ENCODE measurements at regions not wholly inside any gene's neighbourhood (a gene's known extent, or its start where the extent isn't known, plus 50 kb on each side); places are given as distances from the start of the nearest gene placed in this dataset.

GRCh38 chr15:62495670-62496614, 330.9 kb upstream of the C2CD4B start:
- no peak for TF ChIP-seq POLR2A (IDR thresholded peaks at IDR 0.05; ENCODE audit: low read depth, low read length)
- TF ChIP-seq TAF1 (IDR thresholded peaks at IDR 0.05; ENCODE audit: low read depth, low read length), result no peak
- TF ChIP-seq SPI1 (IDR thresholded peaks at IDR 0.05; ENCODE audit: low read depth, low read length), result no peak
- no peak for TF ChIP-seq POU2F2 (IDR thresholded peaks at IDR 0.05; ENCODE audit: low read depth, low read length)
- TF ChIP-seq PAX5 (IDR thresholded peaks at IDR 0.05; ENCODE audit: insufficient read depth, low read length, severe bottlenecking), result no peak
- no peak for TF ChIP-seq POLR2AphosphoS5 (IDR thresholded peaks at IDR 0.05; ENCODE audit: low read depth, low read length)
- FAIRE-seq, result no peak
- DNase-seq (ENCODE audit: insufficient read length, low spot score), result no peak

DNA sequence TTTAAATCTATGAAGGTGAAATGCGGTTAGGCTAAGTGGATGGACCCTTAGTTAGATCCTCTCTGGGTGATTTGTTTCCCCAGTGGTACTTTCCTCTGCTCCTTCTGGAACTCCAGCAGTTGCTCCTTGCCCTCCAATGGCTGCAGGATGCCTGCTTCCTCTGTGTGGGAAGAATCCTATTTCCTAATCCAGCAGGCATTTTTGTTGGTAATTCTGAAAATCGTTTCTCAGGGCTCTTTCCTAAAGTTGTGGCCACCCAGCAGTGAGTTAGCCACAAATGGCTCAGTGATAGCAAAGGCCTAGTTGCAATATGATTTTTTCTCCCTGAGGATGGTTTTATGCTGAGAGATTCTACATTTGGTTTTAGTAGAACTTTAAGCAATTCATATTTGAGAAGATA, 332.3 kb upstream of the C2CD4B start:
- no peak for TF ChIP-seq PAX5 (IDR thresholded peaks at IDR 0.05; ENCODE audit: insufficient read depth, low read length, severe bottlenecking)
- DNase-seq (ENCODE audit: insufficient read length, low spot score) (no peak), FAIRE-seq (no peak)

DNA sequence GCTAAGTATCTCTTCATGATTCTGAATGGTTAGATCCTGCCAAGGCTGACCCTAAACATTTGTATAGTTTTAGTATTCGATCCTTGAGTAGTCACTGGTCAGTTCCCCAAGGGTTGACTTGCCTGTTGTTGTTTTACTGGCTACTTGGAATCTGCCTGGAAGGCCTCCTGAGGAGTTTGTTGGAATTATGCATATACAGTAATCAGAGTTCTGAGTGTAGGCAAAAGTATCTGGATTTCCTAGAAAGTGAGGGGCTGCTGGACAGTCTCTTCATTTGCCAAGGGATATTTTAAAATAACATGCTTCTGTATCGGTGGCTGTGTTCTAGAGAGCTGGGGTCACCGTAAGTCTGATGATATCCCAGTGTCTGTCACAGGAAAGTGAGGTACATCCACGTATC, 333.2 kb upstream of the C2CD4B start:
- DNase-seq (ENCODE audit: insufficient read length, low spot score) (no peak), FAIRE-seq (no peak)
- TF ChIP-seq PAX5 (IDR thresholded peaks at IDR 0.05; ENCODE audit: insufficient read depth, low read length, severe bottlenecking) (no peak), TAF1 (IDR thresholded peaks at IDR 0.05; ENCODE audit: low read depth, low read length) (no peak), POLR2A (IDR thresholded peaks at IDR 0.05; ENCODE audit: low read depth, low read length) (no peak), POLR2AphosphoS5 (IDR thresholded peaks at IDR 0.05; ENCODE audit: low read depth, low read length) (no peak), POU2F2 (IDR thresholded peaks at IDR 0.05; ENCODE audit: low read depth, low read length) (no peak), SPI1 (IDR thresholded peaks at IDR 0.05; ENCODE audit: low read depth, low read length) (no peak)

- TF ChIP-seq POLR2AphosphoS5 (IDR thresholded peaks at IDR 0.05; ENCODE audit: low read depth, low read length), result no peak
- TF ChIP-seq POLR2A (IDR thresholded peaks at IDR 0.05; ENCODE audit: low read depth, low read length), result no peak
- TF ChIP-seq POU2F2 (IDR thresholded peaks at IDR 0.05; ENCODE audit: low read depth, low read length), result no peak
- no peak for TF ChIP-seq TAF1 (IDR thresholded peaks at IDR 0.05; ENCODE audit: low read depth, low read length)
- no peak for TF ChIP-seq PAX5 (IDR thresholded peaks at IDR 0.05; ENCODE audit: insufficient read depth, low read length, severe bottlenecking)
- no peak for TF ChIP-seq SPI1 (IDR thresholded peaks at IDR 0.05; ENCODE audit: low read depth, low read length)
- FAIRE-seq (no peak), DNase-seq (ENCODE audit: insufficient read length, low spot score) (no peak)
Observed at GRCh38 chr15:62498712-62499111, 333.6 kb upstream of the C2CD4B start.

DNA sequence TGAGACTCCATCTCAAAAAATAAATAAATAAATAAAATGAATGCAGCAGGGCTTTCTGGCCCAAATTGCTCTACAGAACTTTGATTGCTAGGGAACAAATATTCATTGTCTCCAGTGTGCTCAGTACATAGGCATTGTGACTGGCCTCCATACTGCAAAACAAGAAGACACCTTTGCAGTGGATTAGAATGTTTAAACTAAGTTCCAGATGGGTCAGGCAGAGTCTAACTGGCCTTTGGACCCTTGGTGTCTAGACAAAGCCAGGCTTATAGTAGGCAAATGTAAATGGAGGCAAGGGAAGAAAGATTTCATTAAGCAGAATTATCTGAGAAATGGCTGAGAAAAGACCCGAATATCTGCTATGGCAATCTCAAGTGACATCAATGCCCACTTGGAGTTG, 335.2 kb upstream of the C2CD4B start:
- TF ChIP-seq SPI1 (IDR thresholded peaks at IDR 0.05; ENCODE audit: low read depth, low read length) (no peak), POLR2A (IDR thresholded peaks at IDR 0.05; ENCODE audit: low read depth, low read length) (no peak), POLR2AphosphoS5 (IDR thresholded peaks at IDR 0.05; ENCODE audit: low read depth, low read length) (no peak), PAX5 (IDR thresholded peaks at IDR 0.05; ENCODE audit: insufficient read depth, low read length, severe bottlenecking) (no peak), TAF1 (IDR thresholded peaks at IDR 0.05; ENCODE audit: low read depth, low read length) (no peak), POU2F2 (IDR thresholded peaks at IDR 0.05; ENCODE audit: low read depth, low read length) (no peak)
- FAIRE-seq (no peak), DNase-seq (ENCODE audit: insufficient read length, low spot score) (no peak)

- FAIRE-seq (no peak), DNase-seq (ENCODE audit: insufficient read length, low spot score) (no peak)
- TF ChIP-seq POLR2AphosphoS5 (IDR thresholded peaks at IDR 0.05; ENCODE audit: low read depth, low read length) (no peak), TAF1 (IDR thresholded peaks at IDR 0.05; ENCODE audit: low read depth, low read length) (no peak), POU2F2 (IDR thresholded peaks at IDR 0.05; ENCODE audit: low read depth, low read length) (no peak), SPI1 (IDR thresholded peaks at IDR 0.05; ENCODE audit: low read depth, low read length) (no peak), PAX5 (IDR thresholded peaks at IDR 0.05; ENCODE audit: insufficient read depth, low read length, severe bottlenecking) (no peak), POLR2A (IDR thresholded peaks at IDR 0.05; ENCODE audit: low read depth, low read length) (no peak)
Observed at GRCh38 chr15:62502451-62502850, 337.4 kb upstream of the C2CD4B start.

DNA sequence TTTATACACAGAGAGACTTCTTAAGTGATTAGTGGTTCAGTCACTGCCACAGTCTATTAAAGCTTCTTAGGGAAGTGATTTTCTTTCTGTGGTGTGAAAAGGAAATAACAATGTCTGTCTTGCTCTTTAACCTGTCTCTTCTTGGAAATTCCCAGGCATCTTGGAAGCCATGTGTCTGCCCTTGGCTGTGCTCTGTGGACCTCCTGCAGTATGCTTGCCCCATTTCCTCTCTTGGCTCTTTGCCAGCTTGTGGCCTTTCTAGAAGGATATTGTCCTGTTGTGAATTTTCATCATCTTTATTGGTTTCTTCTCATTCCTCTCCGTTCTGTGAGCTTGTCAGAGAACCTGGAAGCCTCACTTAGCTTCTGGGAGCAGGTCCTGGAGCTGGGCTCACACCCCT, 338.4 kb upstream of the C2CD4B start:
- no peak for DNase-seq (ENCODE audit: insufficient read length, low spot score)
- FAIRE-seq, result no peak
- TF ChIP-seq PAX5 (IDR thresholded peaks at IDR 0.05; ENCODE audit: insufficient read depth, low read length, severe bottlenecking), result no peak
- no peak for TF ChIP-seq SPI1 (IDR thresholded peaks at IDR 0.05; ENCODE audit: low read depth, low read length)
- no peak for TF ChIP-seq POLR2A (IDR thresholded peaks at IDR 0.05; ENCODE audit: low read depth, low read length)
- no peak for TF ChIP-seq POLR2AphosphoS5 (IDR thresholded peaks at IDR 0.05; ENCODE audit: low read depth, low read length)
- TF ChIP-seq TAF1 (IDR thresholded peaks at IDR 0.05; ENCODE audit: low read depth, low read length), result no peak
- no peak for TF ChIP-seq POU2F2 (IDR thresholded peaks at IDR 0.05; ENCODE audit: low read depth, low read length)

DNA sequence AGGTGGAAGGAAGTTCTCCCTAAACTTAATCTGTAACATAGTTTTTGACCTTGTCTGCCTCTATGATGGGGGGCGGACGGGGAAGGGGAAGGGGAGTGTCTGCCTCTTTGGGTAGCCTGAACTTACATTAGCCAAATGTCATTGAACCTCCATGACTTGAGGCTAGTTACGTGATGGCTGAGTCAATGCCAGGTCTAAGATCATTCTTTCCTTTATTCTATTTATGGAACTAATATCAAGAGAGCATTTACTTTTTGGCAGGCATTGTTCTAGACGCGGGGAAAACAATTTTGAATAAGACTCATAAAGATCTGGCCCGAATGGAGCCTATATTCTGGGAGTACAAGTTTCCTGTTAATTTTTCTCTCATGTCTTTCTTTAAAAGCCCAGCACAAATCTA, 340.7 kb upstream of the C2CD4B start:
- FAIRE-seq (no peak), DNase-seq (ENCODE audit: insufficient read length, low spot score) (no peak)
- TF ChIP-seq POU2F2 (IDR thresholded peaks at IDR 0.05; ENCODE audit: low read depth, low read length), result no peak
- TF ChIP-seq PAX5 (IDR thresholded peaks at IDR 0.05; ENCODE audit: insufficient read depth, low read length, severe bottlenecking), result no peak
- TF ChIP-seq POLR2A (IDR thresholded peaks at IDR 0.05; ENCODE audit: low read depth, low read length), result no peak
- no peak for TF ChIP-seq TAF1 (IDR thresholded peaks at IDR 0.05; ENCODE audit: low read depth, low read length)
- no peak for TF ChIP-seq POLR2AphosphoS5 (IDR thresholded peaks at IDR 0.05; ENCODE audit: low read depth, low read length)
- TF ChIP-seq SPI1 (IDR thresholded peaks at IDR 0.05; ENCODE audit: low read depth, low read length), result no peak

DNA sequence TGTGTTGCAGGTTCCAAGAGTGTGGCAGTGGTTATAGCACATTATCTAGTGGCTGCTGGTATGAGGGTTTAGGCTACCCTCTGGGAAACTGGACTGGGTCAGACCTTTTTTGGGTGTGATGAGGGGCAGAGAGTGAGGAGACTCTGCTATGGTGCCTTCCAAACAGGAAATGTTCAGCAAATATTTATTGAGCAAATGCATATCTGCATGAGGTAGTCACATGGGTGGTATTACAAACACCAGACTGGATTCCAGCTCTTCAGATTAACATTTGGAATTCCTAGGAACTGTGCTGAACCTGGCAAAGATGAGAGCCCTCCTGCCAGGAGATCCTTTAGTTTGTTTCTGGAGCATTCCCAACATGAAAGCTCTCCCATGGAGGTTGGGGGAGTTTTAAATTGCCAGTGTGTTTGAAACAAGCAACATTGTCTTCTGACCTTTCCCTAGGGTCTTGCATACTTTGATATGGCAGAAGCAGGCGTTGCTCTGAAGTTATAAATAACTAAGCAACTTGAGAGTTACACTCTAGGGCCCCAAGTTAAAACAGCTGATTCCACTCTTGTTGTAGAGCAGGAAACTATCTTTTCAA, 341.2 kb upstream of the C2CD4B start:
- FAIRE-seq (no peak), DNase-seq (ENCODE audit: insufficient read length, low spot score) (no peak)
- TF ChIP-seq SPI1 (IDR thresholded peaks at IDR 0.05; ENCODE audit: low read depth, low read length) (no peak), POLR2AphosphoS5 (IDR thresholded peaks at IDR 0.05; ENCODE audit: low read depth, low read length) (no peak), PAX5 (IDR thresholded peaks at IDR 0.05; ENCODE audit: insufficient read depth, low read length, severe bottlenecking) (no peak)
